Small intestine (tissue), 7 donors: ENCODE measurements at regions not wholly inside any gene's neighbourhood (a gene's known extent, or its start where the extent isn't known, plus 50 kb on each side); places are given as distances from the start of the nearest gene placed in this dataset.

Source experiments
- DNase-seq, 2 donors: peaks; one replicate each; pipeline versions ENCODE4 v3.0.0 to v3.0.0-alpha.2; 2013
- FAIRE-seq: peaks from 2 replicates; lab custom pipeline; 2012; peaks lifted over from hg19 to GRCh38; lab: Jason Lieb, UNC
- H3K27ac ChIP-seq, 3 donors: one replicate each; pipeline ENCODE4 v1.5.1; 2013; ENCODE audit warnings: low read length in 2 of 3, mild to moderate bottlenecking in 2 of 3, control low read depth in 1 of 3, inconsistent platforms in 1 of 3, low read depth in 1 of 3, moderate library complexity in 1 of 3
- H3K27me3 ChIP-seq, 3 donors: one replicate each; pipeline ENCODE4 v1.6.1; 2013; ENCODE audit warnings: low read length in 3 of 3, inconsistent platforms in 1 of 3; ENCODE audit not compliant: control insufficient read depth in 3 of 3, insufficient read depth in 3 of 3
- H3K36me3 ChIP-seq, 3 donors: one replicate each; pipeline ENCODE4 v1.6.1; 2013; ENCODE audit warnings: low read length in 3 of 3, inconsistent platforms in 1 of 3, low read depth in 1 of 3, mild to moderate bottlenecking in 1 of 3, moderate library complexity in 1 of 3; ENCODE audit not compliant: control insufficient read depth in 3 of 3, insufficient read depth in 2 of 3
- H3K4me1 ChIP-seq, 3 donors: one replicate each; pipeline ENCODE4 v1.6.1; 2013; ENCODE audit warnings: low read length in 2 of 3, inconsistent platforms in 1 of 3, low read depth in 1 of 3, mild to moderate bottlenecking in 1 of 3, moderate library complexity in 1 of 3; ENCODE audit not compliant: control insufficient read depth in 3 of 3, insufficient read depth in 2 of 3
- H3K4me3 ChIP-seq, 3 donors: one replicate each; pipeline ENCODE4 v1.5.1; 2013; ENCODE audit warnings: low read length in 3 of 3, control low read depth in 1 of 3, inconsistent platforms in 1 of 3, low read depth in 1 of 3, mild to moderate bottlenecking in 1 of 3, moderate library complexity in 1 of 3
- H3K9me3 ChIP-seq, 2 donors: one replicate each; pipeline ENCODE4 v1.6.1; 2013; ENCODE audit warnings: low read depth in 1 of 2, low read length in 1 of 2; ENCODE audit not compliant: control insufficient read depth in 2 of 2, insufficient read depth in 1 of 2
- WGBS, 3 donors: extraction: QIAGEN DNeasy Blood & Tissue Kit; methylation state at CpG; one replicate each; pipeline ENCODE4 v1.1.7; 2013; 5-methylcytosine and 5-hydroxymethylcytosine counted together
- donor health status: healthy with polysubstance abuse.
- donor health status: control.
- donor health status: control.
- donor health status: Bipolar disorder and iron deficiency.
- donor health status: healthy.

DNA sequence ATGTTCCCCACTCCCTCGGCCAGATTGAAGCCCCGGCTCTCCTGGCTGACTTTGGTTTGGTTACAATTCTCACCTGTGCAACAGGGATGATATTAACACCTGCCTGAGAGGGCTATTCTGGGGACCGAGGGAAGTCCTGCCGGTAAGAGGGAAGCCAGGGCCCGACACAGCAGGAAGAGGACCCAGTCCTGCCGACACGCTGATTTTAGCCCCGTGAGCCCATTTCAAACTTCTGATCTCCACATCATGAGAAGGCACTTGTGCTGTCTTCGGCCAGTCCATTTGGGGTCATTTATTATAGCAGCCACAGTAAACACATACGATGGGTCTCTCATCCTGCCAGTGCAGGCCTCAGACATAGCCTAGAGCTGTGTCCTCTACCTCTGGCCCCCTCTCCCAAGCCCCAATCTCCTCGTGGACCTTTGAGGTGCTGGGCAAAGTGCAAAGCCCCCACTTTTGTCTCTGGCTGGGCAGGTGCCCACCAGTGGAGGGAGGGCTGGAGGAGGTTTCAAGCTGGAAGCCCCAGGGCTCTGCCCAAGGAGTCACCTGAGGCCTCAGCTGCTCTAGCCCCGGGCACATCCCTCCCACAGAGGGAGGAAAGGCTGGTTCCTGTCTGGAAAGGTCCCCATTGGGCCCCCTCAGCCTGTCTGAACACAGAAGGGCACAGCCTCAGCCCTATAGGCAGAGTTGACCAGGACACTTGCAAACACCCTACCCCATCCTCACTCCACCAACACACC lies 59.1 kb upstream of the FGF3 start:
- no peak for DNase-seq
- WGBS, 3 donors = 77 to 82% (median 79%) methylated on average over 12 of the region's 12 CpGs
- no peak overlapping the region for H3K27ac ChIP-seq
- H3K4me3 ChIP-seq = no peak overlapping the region
- H3K4me1 ChIP-seq = no peaks in the 10 kb centered on the region
- no peak for FAIRE-seq
- no peaks in the 10 kb centered on the region for H3K9me3 ChIP-seq
- peaks cover 0 to 15% (median 7%) of the 10 kb centered on the region in 3 donors for H3K27me3 ChIP-seq
- no peaks in the 10 kb centered on the region for H3K36me3 ChIP-seq

GRCh38 chr11:69878927-69879728 lies 59.9 kb upstream of the FGF3 start:
- 49 to 62% (median 58%) methylated on average over 9 to 11 of the region's 11 CpGs for whole genome bisulfite sequencing, 3 donors
- no peak overlapping the region for H3K4me3 ChIP-seq
- peaks cover 0 to 15% (median 7%) of the 10 kb centered on the region in 3 donors for H3K27me3 ChIP-seq
- no peaks in the 10 kb centered on the region for H3K4me1 ChIP-seq
- no peak for FAIRE-seq
- H3K36me3 ChIP-seq = no peaks in the 10 kb centered on the region
- no peaks in the 10 kb centered on the region for H3K9me3 ChIP-seq
- no peak for DNase-seq
- no peak overlapping the region for H3K27ac ChIP-seq

DNA sequence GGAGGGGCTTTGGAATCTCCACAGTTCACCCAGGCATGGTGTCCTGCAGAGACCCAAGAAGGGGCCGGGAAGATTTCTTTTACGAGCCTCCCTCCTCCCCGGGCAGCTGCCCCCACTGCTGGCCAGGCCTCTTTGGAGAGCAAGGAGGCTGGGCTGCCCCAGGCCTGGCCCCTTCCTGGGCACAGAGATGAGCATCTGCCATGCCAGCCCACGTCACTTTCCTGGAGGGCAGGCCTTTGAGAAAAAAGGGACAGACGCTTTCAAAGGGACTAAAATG lies 60.5 kb upstream of the FGF3 start:
- Histone ChIP-seq H3K4me3 (no peak overlapping the region), H3K9me3 (no peaks in the 10 kb centered on the region), H3K36me3 (no peaks in the 10 kb centered on the region), H3K4me1 (no peaks in the 10 kb centered on the region), H3K27ac (no peak overlapping the region), H3K27me3 (peaks cover 0 to 10% (median 7%) of the 10 kb centered on the region in 3 donors)
- WGBS, 3 donors = 52 to 77% (median 64%) methylated on average over 5 of the region's 5 CpGs
- FAIRE-seq = no peak
- DNase-seq = no peak

GRCh38 chr11:69880041-69880825 lies 61.0 kb upstream of the FGF3 start:
- H3K27me3 ChIP-seq = peaks cover 0 to 7% (median 5%) of the 10 kb centered on the region in 3 donors
- H3K36me3 ChIP-seq = no peaks in the 10 kb centered on the region
- H3K27ac ChIP-seq = no peak overlapping the region
- H3K9me3 ChIP-seq = no peaks in the 10 kb centered on the region
- DNase-seq (no peak), FAIRE-seq (no peak)
- no peak overlapping the region for H3K4me3 ChIP-seq
- H3K4me1 ChIP-seq = no peaks in the 10 kb centered on the region
- 78 to 80% (median 79%) methylated on average over 18 of the region's 18 CpGs for WGBS, 3 donors

DNA sequence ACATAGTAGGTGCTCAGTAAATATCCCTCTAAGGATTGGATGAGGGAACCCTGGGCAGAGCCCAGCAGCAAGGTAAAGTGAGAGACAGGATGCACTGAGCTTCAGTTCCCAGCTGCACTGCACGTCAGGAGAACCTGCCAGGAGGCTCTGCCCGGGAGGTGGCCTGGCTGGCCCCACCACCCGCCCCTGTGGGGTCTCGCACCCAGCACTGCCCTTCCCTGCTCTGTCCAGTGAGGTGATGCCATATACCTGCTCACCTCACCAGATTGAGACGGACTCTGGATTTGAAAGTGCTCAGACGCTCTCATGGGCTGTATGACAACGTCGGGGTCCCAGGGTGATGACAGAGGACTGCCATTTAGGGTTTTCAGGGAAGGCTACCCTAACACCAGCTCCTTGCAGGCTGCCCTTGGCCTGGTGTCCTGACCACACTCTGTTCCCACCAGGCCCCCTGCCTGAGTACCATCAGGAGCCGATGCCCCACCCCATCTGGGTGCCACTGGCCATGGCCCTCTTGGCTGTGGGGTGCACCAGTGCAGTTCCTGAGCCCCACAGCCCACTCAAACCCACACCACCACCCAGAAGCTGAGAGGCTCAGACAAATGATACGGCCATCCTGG lies 61.7 kb upstream of the FGF3 start:
- no peak for DNase-seq
- 83 to 92% (median 87%) methylated on average over 10 of the region's 10 CpGs for WGBS, 3 donors
- FAIRE-seq = no peak

GRCh38 chr11:69881467-69882269 lies 62.5 kb upstream of the FGF3 start:
- H3K27ac ChIP-seq = no peak overlapping the region
- DNase-seq (no peak), FAIRE-seq (no peak)
- no peak overlapping the region for H3K4me3 ChIP-seq
- H3K9me3 ChIP-seq = no peaks in the 10 kb centered on the region
- no peaks in the 10 kb centered on the region for H3K36me3 ChIP-seq
- 80 to 82% (median 81%) methylated on average over 19 to 20 of the region's 20 CpGs for WGBS, 3 donors
- H3K27me3 ChIP-seq = peaks cover 0 to 3% (median 3%) of the 10 kb centered on the region in 3 donors
- H3K4me1 ChIP-seq = no peaks in the 10 kb centered on the region

More for the DNA sequence above, 61.7 kb upstream of the FGF3 start:
- no peak overlapping the region for H3K4me3 ChIP-seq
- no peaks in the 10 kb centered on the region for H3K9me3 ChIP-seq
- no peaks in the 10 kb centered on the region for H3K4me1 ChIP-seq
- no peak overlapping the region for H3K27ac ChIP-seq
- H3K36me3 ChIP-seq = no peaks in the 10 kb centered on the region
- peaks cover 0 to 7% (median 3%) of the 10 kb centered on the region in 3 donors for H3K27me3 ChIP-seq

- peaks cover 0 to 3% (median under 1%) of the 10 kb centered on the region in 3 donors for H3K27me3 ChIP-seq
- H3K9me3 ChIP-seq = no peaks in the 10 kb centered on the region
- no peaks in the 10 kb centered on the region for H3K36me3 ChIP-seq
- 89 to 94% (median 90%) methylated on average over 7 of the region's 7 CpGs for WGBS, 3 donors
- DNase-seq = no peak
- H3K27ac ChIP-seq = no peak overlapping the region
- no peaks in the 10 kb centered on the region for H3K4me1 ChIP-seq
- FAIRE-seq = no peak
- no peak overlapping the region for H3K4me3 ChIP-seq
These were observed 63.0 kb upstream of the FGF3 start for GRCh38 chr11:69882270-69882608.
